ENCODE measurements at regions not wholly inside any gene's neighbourhood (a gene's known extent, or its start where the extent isn't known, plus 50 kb on each side); places are given as distances from the start of the nearest gene placed in this dataset.

DNA sequence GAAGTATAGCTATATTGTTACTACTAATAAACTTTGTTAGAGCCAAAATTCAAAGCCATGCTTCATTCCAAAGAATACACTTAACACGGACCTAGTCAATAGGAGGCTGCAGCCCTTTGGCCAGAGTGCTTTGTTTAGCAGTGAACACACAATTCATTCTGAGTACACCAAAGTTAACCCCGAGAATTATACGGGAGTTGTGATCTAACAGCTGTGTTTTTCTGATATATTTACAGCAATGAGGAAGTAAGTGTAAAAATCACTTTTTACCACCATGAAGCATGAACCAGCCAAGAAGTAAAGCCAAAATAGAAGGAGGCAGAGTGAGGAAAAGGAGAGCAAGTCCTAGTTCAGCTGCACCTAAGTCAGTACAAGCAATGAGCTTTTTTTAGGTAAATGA is 156.8 kb upstream of the PDE3A start:
- DNase-seq, result no peak

DNA sequence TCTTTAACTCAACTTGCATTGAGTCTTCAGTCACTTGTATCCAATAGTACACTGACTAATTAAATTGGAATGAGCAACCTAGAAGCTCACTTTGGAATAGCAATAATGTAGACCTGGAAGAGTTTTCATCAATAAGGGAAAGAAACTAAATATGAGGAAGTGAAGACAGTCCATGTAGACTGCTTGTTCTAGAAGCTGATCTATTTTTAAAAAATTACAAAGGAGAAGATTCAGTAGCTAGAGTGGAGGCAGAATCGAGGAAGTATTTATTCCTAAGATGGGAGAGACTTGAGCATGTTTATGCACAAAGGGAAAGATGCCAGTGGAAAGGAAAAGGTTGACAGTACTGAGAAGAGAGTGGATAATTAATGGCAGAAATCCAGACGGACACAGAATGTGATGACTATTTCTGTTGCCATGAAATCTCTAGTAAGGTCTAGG is 156.3 kb upstream of the PDE3A start:
- DNase-seq, result peak; percentile 49

DNA sequence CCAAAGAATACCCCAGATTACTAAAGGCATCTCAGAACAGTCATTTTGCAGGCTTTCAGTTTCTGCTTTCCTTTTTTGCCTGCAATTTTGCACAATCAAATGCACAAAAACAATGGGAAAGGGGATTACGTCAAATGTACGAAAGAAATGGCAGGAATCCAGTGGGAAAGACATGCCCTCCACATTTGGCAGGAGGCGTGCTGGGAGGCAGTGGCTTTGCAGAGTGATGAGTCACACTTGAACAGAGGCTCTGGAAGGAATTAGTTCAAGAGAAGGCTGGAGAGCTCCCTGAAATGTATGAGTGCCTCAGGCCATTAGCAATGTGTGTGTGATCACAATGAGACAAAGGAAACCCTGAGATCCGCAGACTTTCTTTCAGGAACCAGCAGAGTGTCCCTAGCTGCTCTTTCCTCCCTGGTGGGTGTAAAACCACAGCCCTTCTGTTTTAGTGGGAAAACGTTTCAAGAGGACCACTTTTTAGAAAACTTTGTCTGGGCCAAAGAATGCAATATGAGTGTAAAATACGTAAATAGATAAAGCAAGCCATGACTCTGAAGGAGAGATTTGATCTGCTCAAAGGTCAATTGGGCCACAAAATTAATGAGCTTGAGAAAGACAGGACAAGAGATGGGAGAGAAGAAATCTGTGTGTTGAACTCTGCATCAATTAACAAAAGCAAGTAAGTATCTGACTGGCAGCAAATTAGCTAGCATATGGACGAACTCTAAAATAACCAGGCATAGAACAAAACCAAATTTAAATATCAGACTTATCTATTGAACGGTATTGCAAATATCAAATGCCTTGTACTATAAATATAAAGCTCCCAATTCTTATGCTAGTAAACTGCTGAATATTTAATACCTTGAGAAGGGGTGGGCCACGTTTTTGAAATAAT is 155.4 kb upstream of the PDE3A start:
- DNase-seq, result peak; percentile 100

DNA sequence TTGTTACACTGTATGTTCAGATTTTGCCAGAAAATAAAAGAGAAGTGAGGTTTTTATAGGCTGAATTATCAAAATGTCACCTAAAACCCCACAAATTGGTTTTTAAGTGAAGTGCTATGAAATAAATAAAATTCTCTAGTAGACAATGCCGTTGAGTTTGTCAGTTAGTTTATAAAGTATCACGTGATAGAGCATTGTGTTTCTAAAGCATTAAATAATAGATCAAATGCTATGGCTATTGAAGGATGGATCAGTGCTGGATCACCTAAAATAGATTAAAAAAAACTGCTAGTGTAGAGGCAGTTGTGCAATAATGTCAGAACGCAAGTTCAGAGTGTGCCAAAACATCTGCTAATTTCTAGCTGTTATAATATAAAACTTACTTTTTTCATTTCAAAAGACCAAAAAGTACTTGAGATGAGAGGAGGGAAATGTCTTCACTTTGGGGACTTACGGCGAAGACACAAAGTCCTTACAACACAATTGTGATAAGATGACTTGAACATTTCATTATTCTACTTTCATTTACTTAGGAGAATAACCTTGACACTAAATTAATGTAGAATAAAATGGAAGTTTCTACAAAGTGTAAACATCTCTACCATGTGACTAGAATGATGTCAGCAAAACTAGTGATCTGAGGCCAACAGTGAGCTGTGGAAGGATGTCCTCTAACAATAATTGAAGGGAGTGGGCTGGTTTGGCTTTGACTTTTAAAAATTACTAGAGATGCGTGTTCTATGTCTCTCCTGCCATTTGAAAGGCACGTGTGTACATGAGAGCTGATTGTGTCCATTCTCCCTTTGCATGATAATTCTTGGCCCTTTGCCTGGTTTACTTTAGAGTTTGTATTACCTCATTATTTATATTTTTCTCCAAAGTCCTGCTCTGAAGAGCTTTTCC is 154.4 kb upstream of the PDE3A start:
- DNase-seq, result peak; percentile 25

DNA sequence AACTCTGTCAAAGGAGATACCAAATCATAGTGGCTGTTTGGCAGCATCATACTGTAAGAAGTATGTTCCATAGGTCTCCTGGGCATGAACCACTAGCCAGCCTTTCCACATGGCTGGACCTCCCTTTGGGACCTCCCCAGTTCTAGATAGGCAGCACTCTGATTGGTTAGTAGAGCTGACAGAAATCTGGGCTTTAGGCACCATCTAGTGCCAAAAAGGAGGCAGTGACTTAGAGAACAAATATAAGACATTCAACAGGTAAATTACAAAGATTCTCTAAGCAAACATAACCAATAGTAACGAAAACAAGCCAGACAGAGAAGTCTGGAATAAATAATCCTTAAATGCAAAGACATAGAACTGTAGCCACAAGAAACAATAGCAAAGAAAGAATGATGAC is 148.0 kb upstream of the PDE3A start:
- peak; percentile 66 for DNase-seq

DNA sequence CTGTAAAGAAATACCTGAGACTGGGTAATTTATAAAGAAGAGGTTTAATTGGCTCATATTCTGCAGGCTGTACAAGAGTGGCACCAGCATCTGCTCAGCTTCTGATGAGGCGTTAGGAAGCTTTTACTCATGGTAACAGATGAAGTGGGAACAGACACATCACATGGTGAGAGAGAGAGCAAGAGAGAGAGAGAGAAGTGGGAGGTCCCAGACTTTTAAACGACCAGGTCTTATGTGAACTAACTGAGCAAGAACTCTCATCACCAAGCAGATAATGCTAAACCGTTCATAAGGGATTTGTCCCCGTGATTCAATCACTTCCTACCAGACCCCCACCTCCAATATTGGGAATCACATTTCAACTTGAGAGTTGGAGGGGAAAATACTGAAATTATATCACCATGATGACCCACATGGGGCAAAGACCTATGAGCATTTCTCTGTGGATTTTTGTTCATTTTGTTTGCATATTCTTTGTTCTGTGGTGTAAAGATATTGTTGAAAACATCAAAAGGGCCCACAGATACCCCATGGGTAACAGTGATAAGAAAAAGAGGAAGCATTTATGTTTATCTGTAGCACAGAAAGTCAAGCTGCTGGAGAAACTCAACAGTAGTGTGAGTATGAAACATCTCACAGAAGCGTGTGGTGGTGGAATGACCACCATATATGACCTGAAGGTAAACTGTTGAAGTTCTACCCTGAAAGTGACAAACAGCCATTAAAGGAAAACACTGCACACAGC is 135.2 kb upstream of the PDE3A start:
- DNase-seq, result no peak

DNA sequence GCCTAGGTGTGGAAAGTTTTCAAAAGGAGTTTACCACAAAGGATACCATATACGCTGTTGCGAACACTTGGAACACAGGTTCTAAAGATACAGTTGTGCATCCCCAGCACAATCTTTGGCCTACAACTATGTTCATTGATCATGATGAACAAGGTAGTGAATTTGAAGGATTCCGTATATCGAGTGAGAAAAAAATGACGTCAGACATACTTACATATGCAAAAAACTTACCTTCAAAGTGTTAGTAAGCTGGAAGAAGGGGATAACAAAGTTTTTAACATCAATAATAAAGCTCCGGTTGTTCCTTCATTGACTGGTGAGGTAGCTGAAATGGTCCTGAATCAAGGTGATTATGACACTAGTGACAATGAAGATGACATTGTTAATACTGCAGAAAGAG is 133.9 kb upstream of the PDE3A start:
- DNase-seq, result no peak

DNA sequence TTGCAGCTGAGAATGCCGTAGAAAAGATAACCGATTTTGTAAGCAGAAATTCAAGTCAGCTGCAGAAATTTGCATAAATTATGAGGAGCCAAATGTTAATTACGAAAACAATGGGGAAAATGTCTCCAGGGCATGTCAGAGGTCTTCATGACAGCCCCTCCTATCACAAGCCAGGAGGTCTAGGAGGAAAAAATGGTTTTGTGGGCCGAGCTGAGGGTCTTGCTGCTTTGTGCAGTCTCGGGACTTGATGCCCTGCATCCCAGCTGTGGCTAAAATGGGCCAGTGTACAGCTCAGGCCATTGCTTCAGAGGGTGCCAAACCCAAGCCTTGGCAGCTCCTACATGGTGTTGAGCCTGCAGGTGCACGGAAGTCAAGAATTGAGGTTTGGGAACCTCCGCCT is 131.2 kb upstream of the PDE3A start:
- no peak for DNase-seq

DNA sequence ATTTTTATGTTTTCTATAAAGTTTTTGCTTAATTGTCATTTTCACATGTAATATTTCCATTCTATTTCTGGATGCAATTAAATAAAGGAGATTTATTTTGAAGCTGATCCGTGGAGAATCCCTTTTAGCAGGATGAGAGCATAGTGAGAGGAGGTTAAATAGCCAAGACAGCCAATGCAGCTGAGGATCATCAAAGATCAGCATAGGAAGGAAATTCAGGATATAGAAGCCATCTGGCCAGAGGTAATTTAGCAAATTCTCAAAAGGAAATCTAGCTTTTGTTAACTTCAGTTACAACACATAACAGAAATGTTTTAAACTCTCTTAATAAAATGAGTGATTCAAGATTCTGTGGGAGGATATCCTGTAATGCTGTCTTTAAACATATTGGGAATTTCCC is 122.8 kb upstream of the PDE3A start:
- DNase-seq, result no peak

DNA sequence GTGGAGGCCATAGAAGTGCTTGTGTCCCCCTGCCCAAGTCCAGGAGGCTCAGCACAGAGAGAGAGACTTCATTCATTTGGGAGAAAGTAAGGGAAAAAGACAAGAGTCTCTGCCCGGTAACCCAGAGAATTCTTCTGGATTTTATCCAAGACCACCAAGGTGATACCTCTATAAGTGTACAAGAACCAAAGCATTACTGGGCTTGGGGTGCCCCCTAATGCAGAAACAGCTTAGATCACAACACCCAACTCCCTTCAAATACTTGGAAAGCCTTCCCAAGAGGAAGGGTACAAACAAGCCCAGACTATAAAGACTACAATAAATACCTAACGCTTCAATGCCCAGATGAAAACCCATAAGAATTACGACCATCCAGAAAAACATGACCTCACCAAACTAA is 119.7 kb upstream of the PDE3A start:
- no peak for DNase-seq

DNA sequence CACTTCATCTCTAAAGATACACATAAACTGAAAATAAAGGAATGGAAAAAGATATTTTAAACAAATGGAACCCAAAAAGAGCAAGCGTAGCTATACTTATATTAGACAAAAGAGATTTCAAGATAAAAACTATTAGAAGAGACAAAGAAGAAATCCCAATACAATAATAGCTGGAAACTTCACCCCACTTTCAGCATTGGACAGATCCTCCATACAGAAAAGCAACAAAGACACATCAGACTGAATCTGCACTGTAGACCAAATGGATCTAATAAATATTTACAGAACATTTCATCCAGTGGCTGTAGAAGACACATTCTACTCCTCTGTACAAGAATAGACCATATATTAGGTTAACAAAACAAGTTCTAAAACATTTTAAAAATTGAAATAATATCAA is 117.6 kb upstream of the PDE3A start:
- no peak for DNase-seq

DNA sequence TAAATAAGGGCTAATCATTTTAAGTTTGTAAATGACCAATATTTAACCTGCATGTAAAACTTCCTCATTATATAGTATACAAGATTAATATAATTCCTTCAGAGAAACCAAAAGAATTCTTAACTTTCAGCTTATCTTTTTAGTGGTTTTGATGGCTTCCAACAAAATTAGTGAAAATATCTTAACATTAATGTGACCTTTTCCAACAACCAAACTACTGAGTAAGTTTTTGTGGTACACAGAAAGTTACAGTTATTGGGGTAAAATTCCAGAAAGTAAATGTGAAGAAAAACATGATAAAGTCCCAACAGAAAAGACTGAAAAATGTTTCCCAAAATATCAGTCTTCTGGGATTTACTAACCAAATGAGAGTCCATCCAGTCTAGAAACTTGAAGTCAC is 111.0 kb upstream of the PDE3A start:
- DNase-seq, result no peak

DNA sequence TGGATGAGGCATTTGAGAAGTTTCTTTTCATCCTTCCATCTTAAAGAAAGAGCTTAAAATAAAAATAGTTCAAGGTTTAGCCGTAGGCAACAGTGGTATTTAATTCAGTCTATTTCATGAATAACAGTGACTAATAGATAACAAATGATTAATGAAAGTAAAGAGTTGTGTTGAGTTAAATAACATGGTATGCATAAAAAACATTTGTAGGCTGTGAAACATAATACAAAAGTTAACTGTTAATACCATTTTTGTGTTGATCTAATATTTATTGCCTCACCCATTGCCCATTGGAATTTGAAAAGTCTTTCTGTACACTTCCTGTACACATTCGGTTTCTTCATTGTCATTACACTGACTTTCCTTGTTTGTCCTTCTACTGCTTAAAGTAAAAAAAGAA is 108.6 kb upstream of the PDE3A start:
- DNase-seq, result peak; percentile 50

DNA sequence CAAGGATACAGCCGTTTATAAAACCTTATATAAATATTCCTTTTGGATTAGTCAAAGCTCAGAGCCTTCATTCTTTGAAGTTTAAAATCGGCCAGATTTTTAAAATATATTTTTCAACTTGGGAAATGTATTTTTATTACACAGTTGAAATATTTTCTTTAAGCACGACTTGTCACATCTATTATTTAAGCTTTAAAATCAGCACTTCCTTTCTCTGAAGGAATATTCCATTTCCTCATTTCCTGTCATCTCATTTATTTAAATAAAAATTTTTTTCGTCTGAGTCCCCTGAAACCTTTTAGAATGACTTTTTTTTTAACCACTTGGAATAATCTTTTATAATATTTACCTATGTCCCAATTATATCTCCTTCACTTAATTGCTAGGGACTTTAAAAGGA is 107.5 kb upstream of the PDE3A start:
- DNase-seq, result peak; percentile 54

DNA sequence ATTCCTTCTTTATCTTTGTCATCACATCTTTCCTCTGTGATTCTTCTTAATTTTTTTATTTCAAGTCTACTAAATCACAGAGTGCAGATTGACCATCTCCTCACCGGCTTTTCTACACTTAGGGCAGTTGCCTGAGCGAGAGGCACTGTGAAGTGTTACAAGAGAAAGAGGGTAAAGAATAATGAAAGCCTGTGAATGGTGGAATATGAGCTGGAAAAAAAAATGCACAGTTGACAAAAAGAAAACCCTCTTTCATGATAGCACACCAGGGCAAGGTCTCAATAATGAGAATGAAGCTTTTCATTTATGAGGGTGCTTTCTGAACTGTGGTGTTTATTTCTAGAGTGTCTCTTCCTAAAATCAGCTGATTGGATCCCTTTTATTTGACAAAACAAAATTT is 106.2 kb upstream of the PDE3A start:
- no peak for DNase-seq

DNA sequence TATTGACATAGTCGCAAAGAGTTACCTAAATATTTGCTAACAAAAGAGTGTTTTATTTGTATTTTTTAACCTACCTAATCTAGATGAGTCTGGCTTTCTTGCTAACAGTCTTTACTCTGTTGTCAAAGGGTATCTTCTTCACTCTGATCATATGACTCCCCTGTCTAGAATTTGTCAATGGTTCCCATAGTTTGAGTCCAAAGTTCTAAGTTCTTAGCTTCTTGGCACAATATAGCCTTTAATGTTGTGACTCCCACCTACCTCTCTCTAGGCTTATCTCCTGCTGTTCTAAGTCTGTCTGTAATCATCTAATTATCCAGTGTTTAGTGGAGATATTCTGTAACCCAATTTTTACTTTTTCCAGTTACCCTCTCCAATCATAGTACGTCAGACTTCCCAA is 104.3 kb upstream of the PDE3A start:
- no peak for DNase-seq

DNA sequence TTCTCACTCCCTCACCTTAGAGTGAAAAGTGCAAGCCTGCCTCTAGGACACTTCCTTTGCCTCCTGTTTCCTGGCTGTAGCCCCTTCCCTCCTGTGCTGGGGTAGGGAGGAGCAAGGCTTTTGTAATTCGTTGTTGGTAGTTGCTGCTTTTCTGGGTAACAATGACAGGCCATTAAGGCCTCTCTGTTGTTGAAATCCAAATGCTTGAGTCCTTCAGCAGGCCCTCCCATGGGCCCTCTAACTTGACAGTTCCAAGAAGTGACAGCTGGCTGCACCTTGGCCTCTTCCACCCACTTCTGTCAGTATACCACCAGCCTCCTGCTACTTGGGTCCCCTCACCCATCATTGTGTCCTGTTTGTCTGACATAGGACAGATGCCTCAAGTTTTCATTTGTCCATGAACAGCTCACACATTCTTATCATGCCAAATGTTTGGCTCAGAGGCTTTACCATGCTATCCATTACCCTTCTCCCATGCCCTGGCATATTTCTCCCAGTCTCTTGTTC is 103.7 kb upstream of the PDE3A start:
- peak; percentile 88 for DNase-seq

DNA sequence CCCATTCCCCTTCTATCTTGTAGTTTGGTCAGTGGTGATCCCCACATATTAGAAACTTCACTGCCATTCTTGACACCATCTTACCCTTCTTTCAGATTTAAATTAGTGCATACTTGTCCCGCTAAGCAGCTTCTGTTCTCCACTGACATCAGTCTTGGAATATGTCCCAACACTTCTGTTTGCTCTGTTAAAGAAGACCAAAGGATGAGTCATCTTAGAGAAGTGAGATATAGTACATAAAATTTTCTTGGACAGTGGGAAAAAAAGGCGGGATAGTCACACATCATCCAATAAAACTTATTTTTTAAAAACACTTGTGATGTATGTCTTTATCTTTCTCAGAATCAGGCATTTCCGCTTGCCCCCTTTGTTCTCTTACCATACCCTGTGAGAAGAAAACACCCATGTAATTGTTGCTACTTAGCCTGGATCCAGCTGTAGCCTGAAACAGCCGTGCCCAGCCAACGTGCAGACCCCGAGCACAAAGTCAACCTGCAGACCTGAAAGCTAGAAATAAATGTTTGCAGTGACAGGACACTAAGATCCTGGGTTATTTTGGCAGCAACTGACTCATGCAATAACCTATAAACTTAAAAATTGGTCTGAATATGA is 100.1 kb upstream of the PDE3A start:
- DNase-seq, result peak; percentile 80

DNA sequence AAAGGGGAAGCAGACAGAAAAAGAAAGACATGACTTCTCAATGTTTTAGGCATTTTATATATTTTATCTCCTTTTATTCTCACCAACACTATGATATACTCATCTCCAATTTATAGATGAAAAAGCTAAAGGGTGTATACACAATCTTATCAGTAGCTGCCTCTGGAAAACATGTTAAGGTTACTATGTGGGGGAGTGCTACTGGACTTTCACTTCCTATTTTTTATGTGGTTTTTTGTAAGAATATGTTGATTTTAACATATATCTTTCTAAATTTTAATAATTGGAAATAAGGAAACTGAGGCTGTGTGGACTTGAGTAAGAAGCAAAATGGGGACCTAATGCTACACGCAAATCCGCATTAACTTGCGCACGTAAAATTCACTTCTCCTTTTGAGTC is 99.6 kb upstream of the PDE3A start:
- DNase-seq, result no peak

DNA sequence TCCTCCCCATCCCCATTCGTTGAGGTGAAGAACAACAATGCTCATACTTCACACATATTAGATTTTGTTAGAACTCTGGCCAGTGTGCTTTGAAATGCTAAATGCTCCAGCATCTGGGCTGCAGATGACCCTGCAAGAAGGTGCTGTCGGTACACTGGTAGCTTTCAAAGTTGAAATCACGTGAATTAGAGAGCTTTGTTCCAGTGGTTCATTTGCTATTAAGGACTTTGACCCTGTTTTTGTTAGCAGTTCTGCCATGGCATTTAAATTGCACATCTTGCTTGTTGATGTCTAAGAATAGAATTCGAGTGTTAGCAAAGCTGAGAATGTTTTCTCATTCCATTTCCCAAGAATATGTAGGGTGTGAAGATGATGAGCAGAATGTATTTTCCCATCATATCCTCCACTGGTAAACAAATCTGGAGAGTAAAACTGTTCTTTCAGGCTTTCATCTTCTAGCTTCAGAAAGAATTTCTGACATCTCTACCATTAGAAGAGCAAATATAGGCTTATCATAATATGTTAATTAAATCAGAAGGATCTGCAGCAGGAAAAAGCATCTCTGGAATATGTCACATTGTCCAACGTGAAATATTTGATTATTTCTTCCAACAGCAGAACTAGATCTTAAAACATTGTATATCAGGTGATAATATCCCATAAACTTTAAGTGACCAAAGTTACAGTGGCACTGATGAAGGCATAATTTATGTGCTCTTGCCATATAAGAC is 98.8 kb upstream of the PDE3A start:
- no peak for DNase-seq

DNA sequence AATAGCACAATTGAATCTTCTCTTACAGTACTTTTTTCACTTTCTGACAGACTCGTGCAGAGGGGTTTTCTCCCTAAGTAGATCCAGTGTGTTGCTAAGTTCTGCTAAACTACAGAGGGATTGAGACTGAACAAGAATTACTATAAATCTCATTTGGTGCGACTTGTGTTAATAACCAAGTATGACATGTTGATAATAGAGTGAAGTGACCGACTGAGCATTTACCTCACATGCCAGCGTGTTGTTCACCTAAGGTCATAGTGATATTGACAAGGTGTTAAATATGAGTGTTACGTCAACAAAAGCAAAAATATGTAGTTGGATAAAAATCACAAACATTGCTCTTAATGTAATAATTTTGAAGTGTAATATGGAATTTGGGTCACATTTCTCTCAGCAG is 97.8 kb upstream of the PDE3A start:
- DNase-seq, result no peak

DNA sequence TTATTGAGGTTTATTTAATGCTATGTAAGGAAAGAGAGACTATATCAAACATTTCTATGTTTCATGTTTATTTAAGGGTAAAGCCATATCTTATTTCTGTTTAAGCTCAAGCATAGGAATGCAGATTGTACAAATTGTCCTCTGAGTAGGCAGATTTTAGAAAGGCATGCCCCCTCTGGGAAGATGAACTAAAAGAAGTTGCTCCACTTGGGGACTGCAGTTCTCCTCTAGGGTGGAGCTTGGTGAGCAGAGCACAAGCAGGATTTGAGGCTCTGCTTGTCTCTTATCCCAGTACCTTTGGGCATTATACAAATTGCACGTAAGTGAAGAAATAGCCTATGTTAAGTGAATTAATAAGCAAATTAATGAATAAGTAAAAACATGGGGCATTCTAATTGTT is 96.2 kb upstream of the PDE3A start:
- DNase-seq, result peak; percentile 43

Measured in fibroblast of skin of back (primary cell).